Karpas-422 (cell line): ENCODE measurements at regions not wholly inside any gene's neighbourhood (a gene's known extent, or its start where the extent isn't known, plus 50 kb on each side); places are given as distances from the start of the nearest gene placed in this dataset.

Experiments
- DNase-seq: peaks from one replicate; pipeline ENCODE4 v3.0.0-alpha.2; 2015
- H2AFZ ChIP-seq: fragments of 200-600 bp; sonication (generic); 2 replicates; pipeline ENCODE4 v1.6.1; 2014; ENCODE audit warnings: antibody characterized with exemption, low read length, mixed read lengths
- H3K27ac ChIP-seq: fragments of 200-600 bp; sonication (generic); 2 replicates; pipeline ENCODE4 v1.5.1; 2014; ENCODE audit warnings: mild to moderate bottlenecking, low read length, moderate library complexity
- H3K27me3 ChIP-seq: fragments of 200-600 bp; sonication (generic); 2 replicates; pipeline ENCODE4 v1.6.1; 2014; ENCODE audit warnings: low read length, mixed read lengths
- H3K36me3 ChIP-seq: fragments of 200-600 bp; sonication (generic); 2 replicates; pipeline ENCODE4 v1.6.1; 2014; ENCODE audit warnings: low read length, mixed read lengths; ENCODE audit not compliant: insufficient read depth
- H3K4me1 ChIP-seq: fragments of 200-600 bp; sonication (generic); 2 replicates; pipeline ENCODE4 v1.6.1; 2014; ENCODE audit warnings: mild to moderate bottlenecking, low read length, mixed read lengths
- H3K4me2 ChIP-seq: fragments of 200-600 bp; sonication (generic); 2 replicates; pipeline ENCODE4 v1.6.1; 2014; ENCODE audit warnings: low read length, low read depth, mild to moderate bottlenecking; ENCODE audit not compliant: poor library complexity, severe bottlenecking
- H3K4me3 ChIP-seq: fragments of 200-600 bp; sonication (generic); 2 replicates; pipeline ENCODE4 v1.5.1; 2014; ENCODE audit warnings: mild to moderate bottlenecking, antibody characterized with exemption, low read length, mixed read lengths
- H3K79me2 ChIP-seq: fragments of 200-600 bp; sonication (generic); 2 replicates; pipeline ENCODE4 v1.6.1; 2014; ENCODE audit warnings: mild to moderate bottlenecking, low read length, mixed read lengths
- H3K9ac ChIP-seq: fragments of 200-600 bp; sonication (generic); 2 replicates; pipeline ENCODE4 v1.6.0; 2014; ENCODE audit warnings: low read length
- H3K9me2 ChIP-seq: fragments of 200-600 bp; sonication (generic), shearing (Covaris generic); replicated peaks from 2 replicates; pipeline ENCODE4 v1.6.0; 2014; ENCODE audit warnings: mild to moderate bottlenecking, low read length, moderate library complexity; ENCODE audit not compliant: insufficient read depth
- H3K9me3 ChIP-seq: fragments of 300-700, 200-600 bp; sonication (generic); 2 replicates; pipeline ENCODE4 v1.6.1; 2014; ENCODE audit warnings: low read length, mixed read lengths
- H4K20me1 ChIP-seq: fragments of 200-600 bp; sonication (generic); 2 replicates; pipeline ENCODE4 v1.6.1; 2014; ENCODE audit warnings: mild to moderate bottlenecking, antibody characterized with exemption, low read length, low read depth; ENCODE audit not compliant: insufficient read depth

- H3K9me3 ChIP-seq, result peaks cover 17% of the 10 kb centered on the region
- H3K27me3 ChIP-seq, result no peaks in the 10 kb centered on the region
- no peak for DNase-seq
- no peak overlapping the region for H2AFZ ChIP-seq
- no peaks in the 10 kb centered on the region for H3K36me3 ChIP-seq
- no peak overlapping the region for H3K27ac ChIP-seq
- no peak overlapping the region for H3K4me2 ChIP-seq
- no peak overlapping the region for H3K9ac ChIP-seq
- 0 out of 2 replicates have a peak, but pooled peaks cover 4% of the 10 kb centered on the region for H3K9me2 ChIP-seq
- H3K4me1 ChIP-seq, result no peaks in the 10 kb centered on the region
- no peak overlapping the region for H3K4me3 ChIP-seq
- no peaks in the 10 kb centered on the region for H3K79me2 ChIP-seq
- no peaks in the 10 kb centered on the region for H4K20me1 ChIP-seq
Observed at GRCh38 chr2:82848285-82848684, 1610.8 kb downstream of the SUCLG1 start.

- H3K27ac ChIP-seq, result no peak overlapping the region
- no peak for DNase-seq
- H3K4me2 ChIP-seq, result no peak overlapping the region
- H3K4me3 ChIP-seq, result no peak overlapping the region
- H3K4me1 ChIP-seq, result no peaks in the 10 kb centered on the region
- H4K20me1 ChIP-seq, result no peaks in the 10 kb centered on the region
- H3K9me2 ChIP-seq, result no peaks in the 10 kb centered on the region
- H3K36me3 ChIP-seq, result no peaks in the 10 kb centered on the region
- H3K9me3 ChIP-seq, result peaks cover 47% of the 10 kb centered on the region
- H3K79me2 ChIP-seq, result no peaks in the 10 kb centered on the region
- no peaks in the 10 kb centered on the region for H3K27me3 ChIP-seq
- H2AFZ ChIP-seq, result no peak overlapping the region
- H3K9ac ChIP-seq, result no peak overlapping the region
Observed at GRCh38 chr2:82839036-82839435, 1620.0 kb downstream of the SUCLG1 start.

GRCh38 chr2:82837588-82838304 is 1621.3 kb downstream of the SUCLG1 start:
- no peaks in the 10 kb centered on the region for H3K36me3 ChIP-seq
- no peak overlapping the region for H3K4me2 ChIP-seq
- H3K9ac ChIP-seq, result no peak overlapping the region
- no peak for DNase-seq
- no peaks in the 10 kb centered on the region for H3K9me2 ChIP-seq
- H3K79me2 ChIP-seq, result no peaks in the 10 kb centered on the region
- peaks cover 53% of the 10 kb centered on the region for H3K9me3 ChIP-seq
- no peaks in the 10 kb centered on the region for H4K20me1 ChIP-seq
- no peaks in the 10 kb centered on the region for H3K27me3 ChIP-seq
- no peaks in the 10 kb centered on the region for H3K4me1 ChIP-seq
- no peak overlapping the region for H2AFZ ChIP-seq
- H3K4me3 ChIP-seq, result no peak overlapping the region
- no peak overlapping the region for H3K27ac ChIP-seq

- Histone ChIP-seq H3K4me3 (no peak overlapping the region), H4K20me1 (no peaks in the 10 kb centered on the region), H2AFZ (no peak overlapping the region), H3K9me2 (no peaks in the 10 kb centered on the region), H3K9ac (no peak overlapping the region), H3K27ac (no peak overlapping the region), H3K27me3 (no peaks in the 10 kb centered on the region), H3K4me1 (no peaks in the 10 kb centered on the region), H3K9me3 (peaks cover 64% of the 10 kb centered on the region), H3K36me3 (no peaks in the 10 kb centered on the region), H3K4me2 (no peak overlapping the region), H3K79me2 (no peaks in the 10 kb centered on the region)
- DNase-seq, result no peak
Observed at GRCh38 chr2:82834893-82835292, 1624.2 kb downstream of the SUCLG1 start.

- no peak overlapping the region for H3K9ac ChIP-seq
- no peaks in the 10 kb centered on the region for H3K9me2 ChIP-seq
- no peaks in the 10 kb centered on the region for H4K20me1 ChIP-seq
- H3K79me2 ChIP-seq, result no peaks in the 10 kb centered on the region
- peaks cover 59% of the 10 kb centered on the region for H3K9me3 ChIP-seq
- no peaks in the 10 kb centered on the region for H3K36me3 ChIP-seq
- H2AFZ ChIP-seq, result no peak overlapping the region
- no peak overlapping the region for H3K27ac ChIP-seq
- no peaks in the 10 kb centered on the region for H3K27me3 ChIP-seq
- no peaks in the 10 kb centered on the region for H3K4me1 ChIP-seq
- DNase-seq, result no peak
- H3K4me3 ChIP-seq, result no peak overlapping the region
- no peak overlapping the region for H3K4me2 ChIP-seq
Observed at GRCh38 chr2:82827426-82827825, 1631.7 kb downstream of the SUCLG1 start.

GRCh38 chr2:82826437-82826836 is 1632.6 kb downstream of the SUCLG1 start:
- Histone ChIP-seq H3K4me3 (no peak overlapping the region), H3K79me2 (no peaks in the 10 kb centered on the region), H4K20me1 (no peaks in the 10 kb centered on the region), H3K9me3 (peaks cover 50% of the 10 kb centered on the region), H3K27ac (no peak overlapping the region), H3K4me1 (no peaks in the 10 kb centered on the region), H3K27me3 (no peaks in the 10 kb centered on the region), H3K9ac (no peak overlapping the region), H3K36me3 (no peaks in the 10 kb centered on the region), H2AFZ (no peak overlapping the region), H3K9me2 (no peaks in the 10 kb centered on the region), H3K4me2 (no peak overlapping the region)
- no peak for DNase-seq

- Histone ChIP-seq H2AFZ (no peak overlapping the region), H3K4me3 (no peak overlapping the region), H4K20me1 (no peaks in the 10 kb centered on the region), H3K36me3 (no peaks in the 10 kb centered on the region), H3K4me2 (no peak overlapping the region), H3K4me1 (no peaks in the 10 kb centered on the region), H3K9me3 (peaks cover 51% of the 10 kb centered on the region), H3K27ac (no peak overlapping the region), H3K9ac (no peak overlapping the region), H3K79me2 (no peaks in the 10 kb centered on the region), H3K9me2 (no peaks in the 10 kb centered on the region), H3K27me3 (no peaks in the 10 kb centered on the region)
- DNase-seq, result no peak
Observed at GRCh38 chr2:82825410-82826090, 1633.5 kb downstream of the SUCLG1 start.

GRCh38 chr2:82823892-82824291 is 1635.2 kb downstream of the SUCLG1 start:
- H3K9ac ChIP-seq, result no peak overlapping the region
- peaks cover 45% of the 10 kb centered on the region for H3K9me3 ChIP-seq
- no peak overlapping the region for H3K4me3 ChIP-seq
- H3K27ac ChIP-seq, result no peak overlapping the region
- no peak overlapping the region for H3K4me2 ChIP-seq
- H3K9me2 ChIP-seq, result no peaks in the 10 kb centered on the region
- H4K20me1 ChIP-seq, result no peaks in the 10 kb centered on the region
- no peaks in the 10 kb centered on the region for H3K36me3 ChIP-seq
- no peak for DNase-seq
- H3K27me3 ChIP-seq, result no peaks in the 10 kb centered on the region
- no peak overlapping the region for H2AFZ ChIP-seq
- H3K4me1 ChIP-seq, result no peaks in the 10 kb centered on the region
- H3K79me2 ChIP-seq, result no peaks in the 10 kb centered on the region
